Coronary artery (tissue), 2 donors: ENCODE measurements at regions not wholly inside any gene's neighbourhood (a gene's known extent, or its start where the extent isn't known, plus 50 kb on each side); places are given as distances from the start of the nearest gene placed in this dataset.

Experiments used
- DNase-seq: peaks from one replicate; pipeline ENCODE4 v3.0.0-alpha.2; 2017; ENCODE audit warnings: low spot score
- H3K27ac ChIP-seq, 2 donors: fragments of 200-600 bp; sonication (generic); one replicate each; pipeline ENCODE4 v1.5.1; 2016 to 2019
- H3K4me3 ChIP-seq: fragments of 200-600 bp; sonication (generic); 2 replicates; pipeline ENCODE4 v1.5.1; 2016; ENCODE audit warnings: mild to moderate bottlenecking, moderate library complexity
- CTCF ChIP-seq: fragments of 200-600 bp; sonication (generic); IDR thresholded peaks from one replicate; pipeline ENCODE4 v1.5.1; 2019; ENCODE audit warnings: antibody characterized with exemption

- Histone ChIP-seq H3K27ac (no peak overlapping the region), H3K4me3 (no peak overlapping the region)
- no peak for TF ChIP-seq CTCF
- no peak for DNase-seq
Measured at GRCh38 chr10:130498042-130498441, 361.9 kb downstream of the GLRX3 start.

- peak; percentile 59 for DNase-seq
- no peak overlapping the region for H3K27ac ChIP-seq
- H3K4me3 ChIP-seq, result no peak overlapping the region
- TF ChIP-seq CTCF, result no peak
Measured at GRCh38 chr10:130498934-130499333, 362.7 kb downstream of the GLRX3 start.

GRCh38 chr10:130499541-130499940 lies 363.4 kb downstream of the GLRX3 start:
- H3K4me3 ChIP-seq, result no peak overlapping the region
- DNase-seq, result no peak
- no peak overlapping the region for H3K27ac ChIP-seq
- no peak for TF ChIP-seq CTCF

- peak; percentile 65 for DNase-seq
- Histone ChIP-seq H3K27ac (no peak overlapping the region), H3K4me3 (no peak overlapping the region)
- no peak for TF ChIP-seq CTCF
Measured at GRCh38 chr10:130500261-130501000, 364.2 kb downstream of the GLRX3 start.

GRCh38 chr10:130507461-130507860 lies 371.3 kb downstream of the GLRX3 start:
- TF ChIP-seq CTCF, result no peak
- no peak overlapping the region for H3K27ac ChIP-seq
- no peak overlapping the region for H3K4me3 ChIP-seq
- no peak for DNase-seq

GRCh38 chr10:130509881-130510689 lies 373.9 kb downstream of the GLRX3 start:
- Histone ChIP-seq H3K27ac (no peak overlapping the region), H3K4me3 (no peak overlapping the region)
- TF ChIP-seq CTCF, result no peak
- DNase-seq, result no peak

- H3K27ac ChIP-seq, result no peak overlapping the region
- H3K4me3 ChIP-seq, result no peak overlapping the region
- no peak for TF ChIP-seq CTCF
- no peak for DNase-seq
Measured at GRCh38 chr10:130510755-130511154, 374.6 kb downstream of the GLRX3 start.
